AG09319 (cell line): ENCODE measurements at regions not wholly inside any gene's neighbourhood (a gene's known extent, or its start where the extent isn't known, plus 50 kb on each side); places are given as distances from the start of the nearest gene placed in this dataset.

Source experiments
- DNase-seq: peaks from one replicate; pipeline ENCODE4 v3.0.0-alpha.2; 2010; ENCODE audit warnings: low read depth; ENCODE audit errors: extremely low read depth
- TF ChIP-seq, protein P1 (sequence below): IDR thresholded peaks from 2 replicates; pipeline ENCODE4 v1.5.1; 2011; ENCODE audit warnings: low read depth, mild to moderate bottlenecking, inconsistent platforms, low read length, moderate library complexity

DNA sequence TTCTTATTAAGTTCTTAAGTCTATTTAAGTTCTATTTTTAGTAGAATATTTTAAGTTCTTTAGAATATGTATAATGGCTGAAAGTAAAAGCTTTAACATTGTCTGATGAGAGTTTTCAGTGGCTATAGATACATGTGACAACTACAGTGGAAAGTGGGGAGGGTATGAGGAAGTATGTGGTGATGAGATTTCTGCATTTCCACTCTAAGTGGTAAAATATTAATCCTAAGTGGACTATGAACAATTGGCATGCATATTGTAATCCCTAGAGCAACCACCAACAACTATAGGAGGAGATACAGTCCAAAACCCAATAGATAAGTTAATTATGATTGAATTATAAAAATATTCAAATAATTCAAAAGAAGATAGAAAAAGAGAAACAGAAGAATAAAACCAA is 183.6 kb downstream of the GADD45G start:
- TF ChIP-seq, protein P1, sequence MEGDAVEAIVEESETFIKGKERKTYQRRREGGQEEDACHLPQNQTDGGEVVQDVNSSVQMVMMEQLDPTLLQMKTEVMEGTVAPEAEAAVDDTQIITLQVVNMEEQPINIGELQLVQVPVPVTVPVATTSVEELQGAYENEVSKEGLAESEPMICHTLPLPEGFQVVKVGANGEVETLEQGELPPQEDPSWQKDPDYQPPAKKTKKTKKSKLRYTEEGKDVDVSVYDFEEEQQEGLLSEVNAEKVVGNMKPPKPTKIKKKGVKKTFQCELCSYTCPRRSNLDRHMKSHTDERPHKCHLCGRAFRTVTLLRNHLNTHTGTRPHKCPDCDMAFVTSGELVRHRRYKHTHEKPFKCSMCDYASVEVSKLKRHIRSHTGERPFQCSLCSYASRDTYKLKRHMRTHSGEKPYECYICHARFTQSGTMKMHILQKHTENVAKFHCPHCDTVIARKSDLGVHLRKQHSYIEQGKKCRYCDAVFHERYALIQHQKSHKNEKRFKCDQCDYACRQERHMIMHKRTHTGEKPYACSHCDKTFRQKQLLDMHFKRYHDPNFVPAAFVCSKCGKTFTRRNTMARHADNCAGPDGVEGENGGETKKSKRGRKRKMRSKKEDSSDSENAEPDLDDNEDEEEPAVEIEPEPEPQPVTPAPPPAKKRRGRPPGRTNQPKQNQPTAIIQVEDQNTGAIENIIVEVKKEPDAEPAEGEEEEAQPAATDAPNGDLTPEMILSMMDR: no peak
- no peak for DNase-seq

GRCh38 chr9:89789922-89790510 is 185.2 kb downstream of the GADD45G start:
- TF ChIP-seq, protein P1: no peak
- no peak for DNase-seq

DNA sequence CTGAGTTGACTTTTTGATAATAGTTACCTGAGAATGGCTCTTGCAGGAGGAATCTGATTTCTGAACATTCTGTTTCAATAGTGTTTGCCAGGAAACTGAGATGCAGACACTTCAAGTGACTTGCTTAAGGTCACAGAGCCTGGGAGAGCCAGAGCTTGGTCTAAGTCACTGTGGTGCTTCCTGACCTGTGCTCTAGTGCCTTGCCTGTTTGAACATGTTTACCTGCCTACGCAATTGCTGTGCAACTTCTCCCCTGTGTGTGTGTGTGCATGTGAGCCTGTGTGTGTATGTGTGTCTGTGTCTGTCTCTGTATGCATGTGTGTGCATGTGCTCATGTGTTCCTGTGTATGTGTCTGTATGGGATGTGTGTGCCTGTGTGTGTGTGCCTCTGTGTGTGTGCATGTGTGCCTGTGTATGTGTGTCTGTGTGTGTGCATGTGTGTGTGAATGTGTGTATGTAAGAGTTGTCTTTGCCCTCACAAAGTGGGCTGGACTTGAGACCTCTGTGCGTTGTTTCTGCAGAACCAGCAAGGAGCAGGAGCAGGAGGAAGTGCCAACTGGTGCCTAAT is 185.8 kb downstream of the GADD45G start:
- no peak for DNase-seq
- TF ChIP-seq, protein P1: no peak

GRCh38 chr9:89791754-89792153 is 186.9 kb downstream of the GADD45G start:
- no peak for DNase-seq
- TF ChIP-seq, protein P1: no peak

DNA sequence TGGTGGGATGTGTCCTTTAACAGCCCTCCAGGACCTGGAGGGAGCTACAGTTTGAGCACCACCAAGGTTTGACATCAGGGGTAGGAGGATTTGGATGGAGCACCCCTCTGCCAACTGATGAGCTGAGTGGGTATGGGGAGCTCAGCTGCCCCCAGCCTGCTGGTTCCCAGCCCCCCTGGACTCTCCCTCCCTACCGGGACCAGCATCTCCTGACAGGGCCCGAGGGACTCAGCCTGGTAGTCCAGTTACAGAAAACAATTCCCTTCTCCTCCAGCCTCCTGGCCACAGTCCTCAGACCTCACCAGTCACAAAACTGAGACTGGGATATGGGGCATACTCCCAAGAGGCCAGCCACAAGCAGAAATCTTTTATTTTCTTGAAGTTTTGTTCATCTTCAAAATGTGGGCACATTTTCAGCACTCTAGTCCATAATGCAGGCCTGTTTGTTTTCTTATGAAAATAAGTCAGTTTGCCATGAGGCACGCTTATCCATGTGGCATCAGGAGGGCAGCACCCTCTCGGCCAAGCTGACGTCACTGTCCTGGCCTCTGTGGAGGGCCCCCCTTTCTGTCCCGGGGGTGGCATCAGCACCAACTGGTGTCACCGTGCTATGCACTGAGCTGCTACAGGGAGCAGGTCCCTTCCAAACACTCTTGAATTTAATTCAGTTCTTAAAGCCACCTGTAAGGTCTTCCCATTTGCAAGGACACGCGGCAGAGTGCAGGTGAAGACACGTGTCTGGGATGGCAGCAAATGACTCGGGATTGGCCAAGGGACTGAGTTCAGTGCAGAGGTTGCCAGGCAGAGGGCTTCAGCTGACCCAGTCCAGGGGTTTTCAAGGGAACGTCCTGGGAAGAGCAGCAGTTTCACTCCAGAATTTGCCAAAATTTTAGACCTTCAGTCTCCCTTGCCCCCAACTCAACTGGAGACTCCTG is 187.6 kb downstream of the GADD45G start:
- DNase-seq: no peak
- TF ChIP-seq, protein P1: no peak

DNA sequence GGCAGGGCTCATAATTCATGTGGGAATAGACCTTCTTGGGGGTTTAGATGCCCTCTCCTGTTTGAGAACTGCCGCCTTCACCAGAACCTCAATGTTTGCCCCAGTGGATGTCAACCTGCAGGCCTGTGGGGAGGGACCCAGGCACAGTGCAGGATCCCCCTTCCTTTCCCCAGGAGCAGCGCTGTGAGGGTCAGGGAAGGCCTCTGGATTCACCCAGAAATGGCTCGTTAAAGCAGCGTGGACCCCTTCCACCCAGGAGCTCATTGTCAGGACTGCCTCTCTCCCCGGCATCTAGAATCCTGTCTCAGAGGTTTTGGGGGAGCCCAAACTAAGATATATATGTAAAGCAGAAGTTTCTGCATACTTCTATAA is 188.3 kb downstream of the GADD45G start:
- no peak for DNase-seq
- TF ChIP-seq, protein P1: no peak

DNA sequence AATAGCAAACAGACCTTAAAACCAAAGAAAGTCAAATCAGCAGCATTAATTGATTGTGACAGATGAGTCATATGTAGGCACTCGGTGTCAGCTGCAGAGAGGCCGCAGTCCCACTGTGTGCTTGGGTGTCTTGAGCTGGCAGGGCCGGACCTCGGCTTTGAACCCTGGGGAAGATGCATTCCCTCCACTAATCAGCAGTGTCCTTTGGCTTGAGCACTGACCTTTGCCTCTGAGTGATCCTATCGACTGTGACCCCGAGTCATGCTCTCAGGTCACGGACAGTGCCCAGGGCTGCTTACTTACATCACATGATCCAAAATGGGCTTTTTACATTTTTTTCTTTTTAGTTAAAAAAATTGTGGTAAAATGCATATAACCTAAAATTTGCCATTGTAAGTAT is 188.7 kb downstream of the GADD45G start:
- TF ChIP-seq, protein P1: no peak
- no peak for DNase-seq
